ENCODE measurements at regions not wholly inside any gene's neighbourhood (a gene's known extent, or its start where the extent isn't known, plus 50 kb on each side); places are given as distances from the start of the nearest gene placed in this dataset.

- DNase-seq (ENCODE audit: low spot score in 2 of 2), result peak; percentile 87 to 88
- Histone ChIP-seq H3K4me1 (no peaks in the 10 kb centered on the region), H3K36me3 (no peaks in the 10 kb centered on the region), H3K4me3 (no peak overlapping the region), H3K27ac (no peak overlapping the region), H3K27me3 (no peaks in the 10 kb centered on the region), H3K9me3 (no peaks in the 10 kb centered on the region)
- WGBS, result 44% methylated on average over 3 of the region's 3 CpGs
- TF ChIP-seq EP300 (IDR thresholded peaks at IDR 0.05), result no peak
- no peak for TF ChIP-seq POLR2A (IDR thresholded peaks at IDR 0.05)
- TF ChIP-seq, protein P1, sequence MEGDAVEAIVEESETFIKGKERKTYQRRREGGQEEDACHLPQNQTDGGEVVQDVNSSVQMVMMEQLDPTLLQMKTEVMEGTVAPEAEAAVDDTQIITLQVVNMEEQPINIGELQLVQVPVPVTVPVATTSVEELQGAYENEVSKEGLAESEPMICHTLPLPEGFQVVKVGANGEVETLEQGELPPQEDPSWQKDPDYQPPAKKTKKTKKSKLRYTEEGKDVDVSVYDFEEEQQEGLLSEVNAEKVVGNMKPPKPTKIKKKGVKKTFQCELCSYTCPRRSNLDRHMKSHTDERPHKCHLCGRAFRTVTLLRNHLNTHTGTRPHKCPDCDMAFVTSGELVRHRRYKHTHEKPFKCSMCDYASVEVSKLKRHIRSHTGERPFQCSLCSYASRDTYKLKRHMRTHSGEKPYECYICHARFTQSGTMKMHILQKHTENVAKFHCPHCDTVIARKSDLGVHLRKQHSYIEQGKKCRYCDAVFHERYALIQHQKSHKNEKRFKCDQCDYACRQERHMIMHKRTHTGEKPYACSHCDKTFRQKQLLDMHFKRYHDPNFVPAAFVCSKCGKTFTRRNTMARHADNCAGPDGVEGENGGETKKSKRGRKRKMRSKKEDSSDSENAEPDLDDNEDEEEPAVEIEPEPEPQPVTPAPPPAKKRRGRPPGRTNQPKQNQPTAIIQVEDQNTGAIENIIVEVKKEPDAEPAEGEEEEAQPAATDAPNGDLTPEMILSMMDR (IDR thresholded peaks at IDR 0.05), result no peak
- TF ChIP-seq POLR2AphosphoS5 (IDR thresholded peaks at IDR 0.05), result peak; percentile 52 to 95 (median 93)
Observed at GRCh38 chr5:118553662-118554061, 434.7 kb downstream of the DTWD2 start.

DNA sequence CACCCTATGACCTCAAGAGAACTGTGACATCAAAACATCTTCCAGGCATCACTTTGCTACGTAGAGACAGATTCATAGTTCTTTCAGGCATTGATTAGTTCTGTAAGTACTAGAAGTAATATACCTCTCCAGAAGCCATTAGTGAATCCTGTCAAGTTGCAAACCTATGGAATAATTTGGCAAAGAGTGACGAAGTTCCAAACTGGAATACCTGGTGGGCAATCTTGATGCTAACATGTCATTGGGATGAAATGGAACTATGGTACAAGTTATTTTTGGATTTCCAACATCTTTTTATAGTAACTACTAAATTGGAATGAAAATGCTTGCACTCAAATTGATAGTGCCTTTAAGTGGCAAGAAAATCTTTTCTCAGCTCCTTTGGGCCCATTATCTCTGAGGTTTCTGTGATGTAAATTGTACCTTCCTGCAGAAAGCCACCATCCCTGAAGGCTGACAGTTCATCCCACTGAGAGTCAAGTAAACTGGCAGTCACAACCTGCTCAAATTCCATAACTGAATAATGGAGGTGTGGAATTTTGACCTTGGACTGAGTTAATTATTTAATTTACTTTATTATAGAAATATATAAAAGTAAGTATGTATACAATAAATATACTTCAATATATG, 435.5 kb downstream of the DTWD2 start:
- no peak for DNase-seq (ENCODE audit: low spot score in 2 of 2)
- TF ChIP-seq EP300 (IDR thresholded peaks at IDR 0.05) (no peak), POLR2A (IDR thresholded peaks at IDR 0.05) (no peak), POLR2AphosphoS5 (IDR thresholded peaks at IDR 0.05) (no peak)
- TF ChIP-seq, protein P1 (IDR thresholded peaks at IDR 0.05), result no peak
- no peaks in the 10 kb centered on the region for H3K4me1 ChIP-seq
- 85% methylated on average over 2 of the region's 2 CpGs for WGBS
- H3K9me3 ChIP-seq, result no peaks in the 10 kb centered on the region
- H3K27me3 ChIP-seq, result no peaks in the 10 kb centered on the region
- H3K4me3 ChIP-seq, result no peak overlapping the region
- no peaks in the 10 kb centered on the region for H3K36me3 ChIP-seq
- no peak overlapping the region for H3K27ac ChIP-seq

DNA sequence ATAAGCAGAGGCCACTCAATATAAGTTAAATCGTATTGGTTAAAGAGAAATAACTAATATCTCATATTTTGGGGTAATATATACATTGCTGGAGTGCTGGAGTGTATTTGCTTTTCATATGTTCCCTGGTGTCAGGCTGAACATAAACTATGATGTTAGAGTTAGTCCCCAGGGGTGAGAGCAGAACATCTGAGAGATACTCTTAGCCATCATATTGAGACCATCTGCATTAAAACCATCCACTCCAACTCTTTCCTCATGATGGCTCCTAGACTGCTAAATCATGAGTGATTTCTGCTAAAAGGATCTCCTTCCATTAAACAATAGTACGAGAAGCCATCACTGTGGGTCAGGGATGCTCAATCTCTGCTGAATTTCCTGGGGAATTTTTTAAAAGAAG, 436.2 kb downstream of the DTWD2 start:
- WGBS, result 79% methylated on average over 2 of the region's 2 CpGs
- DNase-seq (ENCODE audit: low spot score in 2 of 2), result no peak

DNA sequence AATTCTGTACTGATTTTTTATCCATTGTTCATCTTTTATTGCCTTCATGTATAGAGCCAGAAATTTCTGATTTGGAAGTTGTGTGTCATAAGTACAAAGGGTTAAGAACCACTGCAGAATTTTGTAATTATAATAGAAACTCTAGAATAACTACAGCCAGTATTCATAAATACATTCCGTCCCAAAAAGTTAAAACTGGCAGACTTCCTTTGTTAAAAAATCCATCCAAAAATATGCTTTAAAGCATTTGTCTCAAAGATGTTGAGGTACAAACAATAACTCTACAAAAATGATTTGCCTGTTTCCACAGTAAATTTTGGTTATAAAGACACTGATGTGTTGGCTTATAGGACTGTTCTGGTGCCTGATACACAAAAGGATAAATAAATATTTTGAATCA, 436.6 kb downstream of the DTWD2 start:
- DNase-seq (ENCODE audit: low spot score in 2 of 2), result no peak
- TF ChIP-seq, protein P1 (IDR thresholded peaks at IDR 0.05), result no peak
- TF ChIP-seq EP300 (IDR thresholded peaks at IDR 0.05) (no peak), POLR2AphosphoS5 (IDR thresholded peaks at IDR 0.05) (no peak), POLR2A (IDR thresholded peaks at IDR 0.05) (no peak)
- 37% methylated on average over 1 of the region's 1 CpG for WGBS

More for the DNA sequence above, 436.2 kb downstream of the DTWD2 start:
- Histone ChIP-seq H3K36me3 (no peaks in the 10 kb centered on the region), H3K27ac (no peak overlapping the region), H3K27me3 (no peaks in the 10 kb centered on the region), H3K9me3 (no peaks in the 10 kb centered on the region), H3K4me1 (no peaks in the 10 kb centered on the region), H3K4me3 (no peak overlapping the region)
- TF ChIP-seq, protein P1 (IDR thresholded peaks at IDR 0.05), result no peak
- no peak for TF ChIP-seq POLR2AphosphoS5 (IDR thresholded peaks at IDR 0.05)
- TF ChIP-seq POLR2A (IDR thresholded peaks at IDR 0.05), result no peak
- TF ChIP-seq EP300 (IDR thresholded peaks at IDR 0.05), result no peak

DNA sequence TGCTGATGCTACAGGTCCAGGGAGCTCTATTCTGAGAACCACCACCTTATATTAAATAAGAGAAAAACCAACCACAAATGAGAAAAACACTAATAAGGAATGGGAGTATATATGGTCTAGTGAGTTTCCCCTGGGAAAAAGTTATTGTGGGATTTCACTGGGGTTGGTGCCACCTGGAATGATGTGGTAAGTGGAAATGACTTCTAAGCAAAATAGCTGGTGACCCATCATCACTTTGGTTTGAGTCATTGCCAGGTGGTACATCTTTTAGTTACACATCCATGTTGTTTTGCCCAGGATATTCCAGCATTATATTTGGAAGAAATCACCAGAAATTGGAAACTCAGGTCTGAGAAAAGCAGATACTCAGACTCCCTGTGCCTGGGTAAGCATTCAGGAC, 437.3 kb downstream of the DTWD2 start:
- DNase-seq (ENCODE audit: low spot score in 2 of 2), result no peak
- Histone ChIP-seq H3K4me1 (no peaks in the 10 kb centered on the region), H3K27me3 (no peaks in the 10 kb centered on the region), H3K9me3 (no peaks in the 10 kb centered on the region), H3K27ac (no peak overlapping the region), H3K36me3 (no peaks in the 10 kb centered on the region), H3K4me3 (no peak overlapping the region)
- TF ChIP-seq POLR2A (IDR thresholded peaks at IDR 0.05) (no peak), POLR2AphosphoS5 (IDR thresholded peaks at IDR 0.05) (no peak), EP300 (IDR thresholded peaks at IDR 0.05) (no peak)
- TF ChIP-seq, protein P1 (IDR thresholded peaks at IDR 0.05), result no peak

More for the DNA sequence above, 436.6 kb downstream of the DTWD2 start:
- no peak overlapping the region for H3K4me3 ChIP-seq
- H3K36me3 ChIP-seq, result no peaks in the 10 kb centered on the region
- H3K9me3 ChIP-seq, result no peaks in the 10 kb centered on the region
- no peaks in the 10 kb centered on the region for H3K4me1 ChIP-seq
- no peaks in the 10 kb centered on the region for H3K27me3 ChIP-seq
- no peak overlapping the region for H3K27ac ChIP-seq
